D721Med (cell line): ENCODE measurements at regions not wholly inside any gene's neighbourhood (a gene's known extent, or its start where the extent isn't known, plus 50 kb on each side); places are given as distances from the start of the nearest gene placed in this dataset.

ENCODE experiments used
- DNase-seq: peaks from one replicate; pipeline ENCODE4 v3.0.0; 2011; ENCODE audit warnings: low spot score; ENCODE audit not compliant: insufficient read length
- FAIRE-seq: peaks from 2 replicates; lab custom pipeline; 2011; peaks lifted over from hg19 to GRCh38; lab: Jason Lieb, UNC
- TF ChIP-seq, protein P1 (sequence below): IDR thresholded peaks from 2 replicates; pipeline ENCODE4 v1.5.1; 2012; ENCODE audit warnings: mild to moderate bottlenecking, control low read depth; ENCODE audit not compliant: insufficient read depth; ENCODE audit errors: missing control alignments

DNA sequence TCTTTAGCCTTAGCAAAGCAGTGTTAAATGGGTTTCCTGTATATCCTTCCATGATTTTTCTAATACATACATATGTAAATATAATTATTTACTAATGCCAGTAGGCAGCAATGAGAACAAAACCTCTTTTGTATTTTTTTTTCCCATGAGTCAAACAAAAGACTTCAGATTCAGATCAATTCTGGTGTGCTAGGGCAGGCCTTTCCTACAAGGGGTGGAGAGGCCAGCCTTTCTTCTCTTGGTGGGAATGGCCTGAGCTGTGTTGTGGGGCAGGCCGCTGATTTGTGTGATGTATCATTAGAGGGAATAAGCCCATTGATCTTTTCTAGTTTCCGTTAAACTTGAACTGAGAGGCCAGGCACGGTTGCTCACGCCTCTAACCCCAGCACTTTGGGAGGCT, 115.5 kb upstream of the DMRT1 start:
- TF ChIP-seq, protein P1, sequence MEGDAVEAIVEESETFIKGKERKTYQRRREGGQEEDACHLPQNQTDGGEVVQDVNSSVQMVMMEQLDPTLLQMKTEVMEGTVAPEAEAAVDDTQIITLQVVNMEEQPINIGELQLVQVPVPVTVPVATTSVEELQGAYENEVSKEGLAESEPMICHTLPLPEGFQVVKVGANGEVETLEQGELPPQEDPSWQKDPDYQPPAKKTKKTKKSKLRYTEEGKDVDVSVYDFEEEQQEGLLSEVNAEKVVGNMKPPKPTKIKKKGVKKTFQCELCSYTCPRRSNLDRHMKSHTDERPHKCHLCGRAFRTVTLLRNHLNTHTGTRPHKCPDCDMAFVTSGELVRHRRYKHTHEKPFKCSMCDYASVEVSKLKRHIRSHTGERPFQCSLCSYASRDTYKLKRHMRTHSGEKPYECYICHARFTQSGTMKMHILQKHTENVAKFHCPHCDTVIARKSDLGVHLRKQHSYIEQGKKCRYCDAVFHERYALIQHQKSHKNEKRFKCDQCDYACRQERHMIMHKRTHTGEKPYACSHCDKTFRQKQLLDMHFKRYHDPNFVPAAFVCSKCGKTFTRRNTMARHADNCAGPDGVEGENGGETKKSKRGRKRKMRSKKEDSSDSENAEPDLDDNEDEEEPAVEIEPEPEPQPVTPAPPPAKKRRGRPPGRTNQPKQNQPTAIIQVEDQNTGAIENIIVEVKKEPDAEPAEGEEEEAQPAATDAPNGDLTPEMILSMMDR = no peak
- FAIRE-seq (no peak), DNase-seq (no peak)

DNA sequence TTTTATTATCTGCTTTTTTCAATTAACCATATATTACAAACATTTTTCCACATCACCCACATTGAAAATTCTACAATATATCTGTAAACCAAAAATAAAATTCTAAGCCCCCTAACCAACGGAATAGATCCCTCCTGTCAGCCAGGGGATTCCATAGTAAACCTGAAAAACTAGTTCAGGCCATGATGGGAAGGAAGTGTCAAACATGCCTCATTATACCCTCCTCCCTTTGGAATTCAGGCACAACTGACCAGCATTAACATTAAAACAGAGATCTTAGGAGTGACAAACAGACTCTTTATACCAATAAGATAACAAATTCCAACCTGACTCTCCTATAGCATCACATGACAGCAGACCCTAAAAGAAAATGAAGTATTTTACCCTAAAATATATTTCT, 113.7 kb upstream of the DMRT1 start:
- TF ChIP-seq, protein P1 = no peak
- DNase-seq = no peak
- no peak for FAIRE-seq

DNA sequence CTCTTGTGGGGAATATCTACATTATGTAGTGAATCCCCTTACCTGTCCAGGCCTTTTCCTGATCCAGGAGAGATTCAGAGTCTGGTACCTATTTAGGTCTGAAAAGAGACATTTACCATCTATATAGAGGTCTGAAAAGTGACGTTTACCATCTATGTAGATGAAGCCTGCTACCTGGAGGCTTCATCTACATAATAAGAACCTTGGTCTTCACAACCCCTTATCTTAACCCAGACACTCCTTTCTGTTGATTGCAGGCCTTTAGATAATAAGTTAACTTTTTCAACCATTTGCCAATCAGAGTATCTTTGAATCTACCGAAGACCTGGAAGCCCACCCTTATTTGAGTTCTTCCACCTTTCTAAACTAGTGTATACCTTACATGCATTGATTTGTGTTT, 113.0 kb upstream of the DMRT1 start:
- DNase-seq = no peak
- TF ChIP-seq, protein P1 = no peak
- FAIRE-seq = no peak

DNA sequence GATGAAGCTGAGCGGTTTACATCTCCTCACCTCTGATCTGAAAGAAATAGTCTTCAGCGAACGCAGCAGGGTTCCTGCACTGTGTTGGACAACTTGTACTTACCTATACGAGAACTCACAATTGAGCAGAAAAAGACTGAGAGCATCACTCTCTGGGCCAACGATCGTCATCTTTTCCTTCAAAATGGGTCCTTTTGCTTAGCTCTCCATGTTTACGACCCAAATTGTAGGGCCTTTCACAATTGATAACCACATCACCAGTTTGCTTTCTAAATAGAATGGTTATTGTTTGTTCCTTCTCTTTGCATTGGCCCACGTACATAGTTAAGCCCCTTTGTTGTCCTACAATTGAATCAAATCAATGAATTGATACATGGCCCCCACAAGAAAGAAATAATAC, 110.0 kb upstream of the DMRT1 start:
- FAIRE-seq = no peak
- TF ChIP-seq, protein P1 = no peak
- no peak for DNase-seq

DNA sequence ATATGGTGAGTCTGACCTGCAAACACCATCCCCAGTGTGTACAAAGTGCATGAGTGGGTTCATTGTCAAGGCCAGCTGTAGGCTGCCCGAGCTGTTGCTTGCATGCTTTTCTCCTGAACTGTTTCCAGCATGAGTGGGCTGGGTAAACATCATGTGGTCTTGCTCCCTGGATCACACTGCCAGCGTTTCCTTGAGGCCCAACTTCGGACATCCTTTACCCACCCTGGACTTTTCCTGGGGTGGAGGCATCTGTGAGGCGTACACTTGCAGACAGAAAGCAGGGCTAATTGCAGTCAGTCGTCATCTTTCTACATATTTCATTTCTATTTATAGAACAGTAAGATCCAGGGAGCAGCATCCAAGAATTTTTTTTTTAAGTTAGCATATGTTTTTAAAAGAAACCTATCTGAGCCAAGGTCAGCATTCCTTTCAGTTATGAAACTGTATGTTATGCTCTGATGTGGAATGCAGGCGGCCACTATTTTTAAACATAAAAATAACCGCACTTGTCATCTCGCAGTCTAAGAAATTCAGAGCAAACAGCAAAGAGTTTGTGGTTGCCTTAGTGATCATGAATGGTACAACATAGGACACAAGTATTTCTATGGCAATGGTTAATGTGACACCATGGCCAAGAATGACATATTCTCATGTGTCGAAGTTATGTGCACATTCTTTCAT, 106.5 kb upstream of the DMRT1 start:
- DNase-seq (no peak), FAIRE-seq (no peak)
- TF ChIP-seq, protein P1 = no peak

DNA sequence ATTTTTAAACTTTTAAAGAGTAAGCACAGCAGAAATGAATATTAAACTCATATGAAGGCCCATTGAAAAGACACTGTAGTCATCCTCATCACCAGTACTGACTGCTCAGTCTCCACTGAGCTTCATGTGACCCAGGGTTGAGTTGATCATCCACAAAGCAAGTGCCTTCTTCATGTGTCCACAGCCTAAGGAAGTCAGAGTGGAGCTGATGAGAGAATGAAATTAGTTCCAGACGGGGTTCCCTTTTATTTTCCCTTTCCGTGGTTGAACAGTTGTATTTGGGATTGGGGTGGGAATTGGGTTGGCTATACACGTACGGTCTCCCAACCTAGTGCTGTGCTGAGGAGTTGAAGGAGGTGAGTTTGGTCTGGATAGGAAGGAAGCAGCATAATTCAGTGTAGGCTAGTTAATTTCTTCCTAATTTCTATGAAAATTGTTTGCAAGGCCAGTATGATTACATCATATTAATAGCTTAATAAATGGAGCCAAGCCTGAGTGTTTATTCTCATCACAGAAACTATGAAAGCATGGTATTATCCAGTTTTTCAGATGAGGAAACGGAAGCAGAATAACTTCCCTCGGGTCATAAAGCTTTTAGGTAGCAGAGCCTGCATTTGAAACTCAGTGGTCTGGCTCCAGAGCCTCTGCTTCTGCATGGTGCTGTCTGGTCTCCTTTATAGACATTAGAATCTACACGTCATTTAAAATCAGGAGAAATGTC, 103.9 kb upstream of the DMRT1 start:
- FAIRE-seq (no peak), DNase-seq (no peak)
- TF ChIP-seq, protein P1 = no peak
